Esophagus muscularis mucosa (tissue), 4 donors: ENCODE measurements at regions not wholly inside any gene's neighbourhood (a gene's known extent, or its start where the extent isn't known, plus 50 kb on each side); places are given as distances from the start of the nearest gene placed in this dataset.

Experiments
- DNase-seq: peaks from one replicate; pipeline ENCODE4 v3.0.0-alpha.2; 2017; ENCODE audit errors: extremely low spot score
- H3K27ac ChIP-seq, 4 donors: fragments of 200-600 bp; sonication (generic); replicated peaks in 1 of 4; 1 replicate in 3 of 4; 2 replicates in 1 of 4; pipeline ENCODE4 v1.5.1; 2016 to 2019; ENCODE audit warnings: mild to moderate bottlenecking in 1 of 4
- H3K27me3 ChIP-seq, 4 donors: fragments of 200-600 bp; sonication (generic); one replicate each; pipeline versions ENCODE4 v1.5.1 to v1.6.0; 2016 to 2019
- H3K36me3 ChIP-seq, 4 donors: fragments of 200-600 bp; sonication (generic); one replicate each; pipeline ENCODE4 v1.5.1; 2016 to 2019
- H3K4me1 ChIP-seq, 4 donors: fragments of 200-600 bp; sonication (generic); one replicate each; pipeline ENCODE4 v1.5.1; 2016 to 2019
- H3K4me3 ChIP-seq, 4 donors: fragments of 200-600 bp; sonication (generic); 1 replicate in 2 of 4; 2 replicates in 2 of 4; pipeline ENCODE4 v1.5.1; 2016 to 2019; ENCODE audit warnings: mild to moderate bottlenecking in 4 of 4, moderate library complexity in 1 of 4
- H3K9me3 ChIP-seq, 4 donors: fragments of 200-600 bp; sonication (generic); 1 replicate in 3 of 4; 2 replicates in 1 of 4; pipeline ENCODE4 v1.5.1; 2016 to 2019
- EP300 ChIP-seq: sonication (generic); formaldehyde crosslinking; IDR thresholded peaks from one replicate; pipeline ENCODE4 v1.6.1; 2017; ENCODE audit warnings: antibody characterized with exemption
- POLR2A ChIP-seq: fragments of 450-650 bp; IDR thresholded peaks from one replicate; pipeline ENCODE4 v1.6.1; 2017; ENCODE audit warnings: antibody characterized with exemption, moderate library complexity, mild to moderate bottlenecking, low read depth
- POLR2AphosphoS5 ChIP-seq, 2 donors: sonication (generic); formaldehyde crosslinking; IDR thresholded peaks; one replicate each; pipeline ENCODE4 v1.6.1; 2017; ENCODE audit warnings: antibody characterized with exemption in 2 of 2
- WGBS: methylation state at CpG from one replicate; pipeline ENCODE4 v1.1.5; 2018; 5-methylcytosine and 5-hydroxymethylcytosine counted together
- intact Hi-C: fragments of 100-400 bp; cut with DNase I; formaldehyde crosslinking; loops from one replicate; pipeline ENCODE4 v1.15.1; 2023
- TF ChIP-seq, protein P1 (sequence below), 3 experiments: fragments of 200-600 bp in 2 of 3; fragments of 450-650 bp in 1 of 3; sonication (generic) in 2 of 3; IDR thresholded peaks; one replicate each; pipeline ENCODE4 v1.5.1; 2017 to 2019; ENCODE audit warnings: antibody characterized with exemption in 3 of 3, mild to moderate bottlenecking in 2 of 3, moderate library complexity in 1 of 3

GRCh38 chr6:92497281-92497680 lies 922.1 kb downstream of the EPHA7 start:
- no peak overlapping the region for H3K4me3 ChIP-seq
- no peak for DNase-seq
- intact Hi-C loops: no loop called here

DNA sequence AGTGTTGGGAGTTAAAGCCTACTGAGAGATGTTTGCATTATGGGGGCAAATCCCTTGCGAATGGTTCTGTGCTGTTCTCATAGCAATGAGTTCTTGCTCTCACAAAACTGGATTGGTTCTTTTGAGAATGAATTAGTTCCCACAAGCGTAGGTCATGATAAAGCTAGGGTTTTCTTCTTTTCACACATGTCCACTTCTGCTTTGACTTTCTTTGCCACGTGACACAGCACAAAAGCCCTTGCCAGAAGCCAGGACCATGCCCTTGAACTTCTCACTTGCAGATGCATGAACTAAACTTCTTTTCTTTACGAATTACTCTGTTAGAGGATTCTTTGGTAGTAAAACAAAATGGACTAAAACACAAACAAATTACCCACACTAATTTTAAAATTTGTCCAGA lies 922.8 kb downstream of the EPHA7 start:
- H3K4me3 ChIP-seq: no peak overlapping the region
- TF ChIP-seq POLR2AphosphoS5 (IDR thresholded peaks at IDR 0.05) (no peak), EP300 (no peak), POLR2A (no peak)
- TF ChIP-seq, protein P1, sequence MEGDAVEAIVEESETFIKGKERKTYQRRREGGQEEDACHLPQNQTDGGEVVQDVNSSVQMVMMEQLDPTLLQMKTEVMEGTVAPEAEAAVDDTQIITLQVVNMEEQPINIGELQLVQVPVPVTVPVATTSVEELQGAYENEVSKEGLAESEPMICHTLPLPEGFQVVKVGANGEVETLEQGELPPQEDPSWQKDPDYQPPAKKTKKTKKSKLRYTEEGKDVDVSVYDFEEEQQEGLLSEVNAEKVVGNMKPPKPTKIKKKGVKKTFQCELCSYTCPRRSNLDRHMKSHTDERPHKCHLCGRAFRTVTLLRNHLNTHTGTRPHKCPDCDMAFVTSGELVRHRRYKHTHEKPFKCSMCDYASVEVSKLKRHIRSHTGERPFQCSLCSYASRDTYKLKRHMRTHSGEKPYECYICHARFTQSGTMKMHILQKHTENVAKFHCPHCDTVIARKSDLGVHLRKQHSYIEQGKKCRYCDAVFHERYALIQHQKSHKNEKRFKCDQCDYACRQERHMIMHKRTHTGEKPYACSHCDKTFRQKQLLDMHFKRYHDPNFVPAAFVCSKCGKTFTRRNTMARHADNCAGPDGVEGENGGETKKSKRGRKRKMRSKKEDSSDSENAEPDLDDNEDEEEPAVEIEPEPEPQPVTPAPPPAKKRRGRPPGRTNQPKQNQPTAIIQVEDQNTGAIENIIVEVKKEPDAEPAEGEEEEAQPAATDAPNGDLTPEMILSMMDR (IDR thresholded peaks at IDR 0.05): no peak
- WGBS: 75% methylated on average over 4 of the region's 4 CpGs
- H3K27me3 ChIP-seq: no peaks in the 10 kb centered on the region
- intact Hi-C loops: no loop called here
- DNase-seq: no peak
- no peak overlapping the region for H3K27ac ChIP-seq
- H3K9me3 ChIP-seq: no peaks in the 10 kb centered on the region
- H3K36me3 ChIP-seq: no peaks in the 10 kb centered on the region
- peaks cover 0 to 9% (median 4%) of the 10 kb centered on the region in 4 donors for H3K4me1 ChIP-seq

More at GRCh38 chr6:92497281-92497680, 922.1 kb downstream of the EPHA7 start:
- no peak overlapping the region for H3K27ac ChIP-seq
- TF ChIP-seq POLR2A: no peak
- TF ChIP-seq, protein P1 (IDR thresholded peaks at IDR 0.05): no peak
- H3K4me1 ChIP-seq: peaks cover 0 to 9% (median 4%) of the 10 kb centered on the region in 4 donors
- WGBS: 86% methylated on average over 2 of the region's 2 CpGs
- no peaks in the 10 kb centered on the region for H3K9me3 ChIP-seq
- no peaks in the 10 kb centered on the region for H3K36me3 ChIP-seq
- no peaks in the 10 kb centered on the region for H3K27me3 ChIP-seq

- no peak for TF ChIP-seq EP300
- TF ChIP-seq POLR2AphosphoS5 (IDR thresholded peaks at IDR 0.05): peak in 1 of 2 donors; percentile 35
- H3K9me3 ChIP-seq: no peaks in the 10 kb centered on the region
- no peak overlapping the region for H3K27ac ChIP-seq
- peaks cover 0 to 9% (median 4%) of the 10 kb centered on the region in 4 donors for H3K4me1 ChIP-seq
- H3K4me3 ChIP-seq: no peak overlapping the region
- DNase-seq: no peak
- 37% methylated on average over 1 of the region's 1 CpG for WGBS
- intact Hi-C loops: no loop called here
- H3K36me3 ChIP-seq: no peaks in the 10 kb centered on the region
- no peaks in the 10 kb centered on the region for H3K27me3 ChIP-seq
These were observed 924.1 kb downstream of the EPHA7 start for GRCh38 chr6:92495242-92495641.

- no peak for TF ChIP-seq POLR2A
- no peak for TF ChIP-seq EP300
- no peak for TF ChIP-seq POLR2AphosphoS5 (IDR thresholded peaks at IDR 0.05)
- TF ChIP-seq, protein P1 (IDR thresholded peaks at IDR 0.05): no peak
- DNase-seq: no peak
- H3K27ac ChIP-seq: no peak overlapping the region
- no peaks in the 10 kb centered on the region for H3K36me3 ChIP-seq
- peaks cover 0 to 11% (median 0%) of the 10 kb centered on the region in 4 donors for H3K9me3 ChIP-seq
- no peak overlapping the region for H3K4me3 ChIP-seq
- no peaks in the 10 kb centered on the region for H3K4me1 ChIP-seq
- intact Hi-C loops: no loop called here
- no peaks in the 10 kb centered on the region for H3K27me3 ChIP-seq
- WGBS: 95% methylated on average over 4 of the region's 4 CpGs
These were observed 933.9 kb downstream of the EPHA7 start for GRCh38 chr6:92485487-92485886.

- TF ChIP-seq POLR2AphosphoS5 (IDR thresholded peaks at IDR 0.05): no peak
- no peak for TF ChIP-seq EP300
- TF ChIP-seq, protein P1 (IDR thresholded peaks at IDR 0.05): no peak
- TF ChIP-seq POLR2A: no peak
- Histone ChIP-seq H3K9me3 (peaks cover 0 to 4% (median 0%) of the 10 kb centered on the region in 4 donors), H3K36me3 (no peaks in the 10 kb centered on the region), H3K27me3 (no peaks in the 10 kb centered on the region), H3K27ac (no peak overlapping the region), H3K4me3 (no peak overlapping the region), H3K4me1 (no peaks in the 10 kb centered on the region)
- intact Hi-C loops: no loop called here
- 42% methylated on average over 1 of the region's 1 CpG for WGBS
- no peak for DNase-seq
These were observed 939.5 kb downstream of the EPHA7 start for GRCh38 chr6:92479831-92480230.
